LNCAP (cell line): ENCODE measurements at regions not wholly inside any gene's neighbourhood (a gene's known extent, or its start where the extent isn't known, plus 50 kb on each side); places are given as distances from the start of the nearest gene placed in this dataset.

Experiments used
- CTCF ChIP-seq: fragments of 450-650 bp; IDR thresholded peaks from 2 replicates; pipeline ENCODE4 v1.5.1; 2017; ENCODE audit warnings: mild to moderate bottlenecking

- no peak for TF ChIP-seq CTCF
Observed at GRCh38 chr6:117817499-117817898, 89.6 kb upstream of the SLC35F1 start.

- TF ChIP-seq CTCF: no peak
Observed at GRCh38 chr6:117817992-117818391, 89.1 kb upstream of the SLC35F1 start.

- TF ChIP-seq CTCF: no peak
Observed at GRCh38 chr6:117818449-117818848, 88.6 kb upstream of the SLC35F1 start.

GRCh38 chr6:117829594-117830319, 77.3 kb upstream of the SLC35F1 start:
- TF ChIP-seq CTCF: peak; percentile 59

- no peak for TF ChIP-seq CTCF
Observed at GRCh38 chr6:117837261-117837660, 69.8 kb upstream of the SLC35F1 start.

- peak; percentile 56; the same call in 1 of the 2 replicates for TF ChIP-seq CTCF
Observed at GRCh38 chr6:117840541-117840983, 66.5 kb upstream of the SLC35F1 start.

GRCh38 chr6:117847912-117848311, 59.2 kb upstream of the SLC35F1 start:
- no peak for TF ChIP-seq CTCF

- no peak for TF ChIP-seq CTCF
Observed at GRCh38 chr6:117849087-117849486, 58.0 kb upstream of the SLC35F1 start.
